GM12872 (cell line): ENCODE measurements at regions not wholly inside any gene's neighbourhood (a gene's known extent, or its start where the extent isn't known, plus 50 kb on each side); places are given as distances from the start of the nearest gene placed in this dataset.

ENCODE experiments used
- CTCF ChIP-seq: IDR thresholded peaks from 3 replicates; pipeline ENCODE4 v1.5.1; 2011; ENCODE audit warnings: low read depth, mild to moderate bottlenecking, low read length, moderate library complexity; ENCODE audit not compliant: insufficient read depth

- TF ChIP-seq CTCF = no peak
These were observed 76.4 kb upstream of the FCN1 start for GRCh38 chr9:134993996-134994720.

- no peak for TF ChIP-seq CTCF
These were observed 77.4 kb upstream of the FCN1 start for GRCh38 chr9:134994926-134995791.

GRCh38 chr9:134995792-134996120, 78.0 kb upstream of the FCN1 start:
- TF ChIP-seq CTCF = no peak

- no peak for TF ChIP-seq CTCF
These were observed 79.1 kb upstream of the FCN1 start for GRCh38 chr9:134996591-134997530.

- no peak for TF ChIP-seq CTCF
These were observed 83.0 kb upstream of the FCN1 start for GRCh38 chr9:135000647-135001245.

- TF ChIP-seq CTCF = no peak
These were observed 83.8 kb upstream of the FCN1 start for GRCh38 chr9:135001526-135001925.
